ENCODE measurements at regions not wholly inside any gene's neighbourhood (a gene's known extent, or its start where the extent isn't known, plus 50 kb on each side); places are given as distances from the start of the nearest gene placed in this dataset.

DNA sequence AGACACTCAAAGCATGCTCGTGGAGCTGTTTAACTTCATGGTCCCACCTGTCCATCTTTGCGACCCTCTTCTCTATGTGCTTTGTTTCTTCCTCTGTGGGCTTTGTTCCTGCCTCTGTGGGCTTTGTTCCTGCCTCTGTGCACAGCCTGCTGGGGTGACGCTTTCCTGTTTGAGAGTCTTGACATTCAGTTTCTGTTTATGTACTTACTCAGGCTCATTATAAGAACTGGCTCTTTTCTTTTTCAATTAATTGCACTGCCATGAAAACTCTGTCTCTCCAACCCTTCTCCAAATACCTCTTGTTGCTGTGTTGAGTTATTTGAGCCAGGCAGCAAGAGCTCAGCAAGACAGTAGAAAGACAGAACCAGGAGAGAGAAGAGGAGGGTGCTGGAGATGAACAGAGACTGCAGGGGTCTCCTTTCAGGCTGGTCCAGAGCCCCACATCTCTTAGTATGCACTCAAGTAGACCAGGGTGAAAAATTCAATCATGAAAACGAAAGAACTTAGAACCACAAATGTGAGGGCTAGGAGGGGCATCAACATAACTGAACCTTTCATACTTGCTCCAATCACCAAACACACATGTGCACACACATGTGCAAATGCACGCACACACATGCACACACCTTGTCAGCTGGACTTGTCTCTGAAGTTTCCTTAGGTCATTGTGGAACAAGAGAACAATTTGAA lies 88.3 kb upstream of the SGIP1 start:
- TF ChIP-seq, protein P1, sequence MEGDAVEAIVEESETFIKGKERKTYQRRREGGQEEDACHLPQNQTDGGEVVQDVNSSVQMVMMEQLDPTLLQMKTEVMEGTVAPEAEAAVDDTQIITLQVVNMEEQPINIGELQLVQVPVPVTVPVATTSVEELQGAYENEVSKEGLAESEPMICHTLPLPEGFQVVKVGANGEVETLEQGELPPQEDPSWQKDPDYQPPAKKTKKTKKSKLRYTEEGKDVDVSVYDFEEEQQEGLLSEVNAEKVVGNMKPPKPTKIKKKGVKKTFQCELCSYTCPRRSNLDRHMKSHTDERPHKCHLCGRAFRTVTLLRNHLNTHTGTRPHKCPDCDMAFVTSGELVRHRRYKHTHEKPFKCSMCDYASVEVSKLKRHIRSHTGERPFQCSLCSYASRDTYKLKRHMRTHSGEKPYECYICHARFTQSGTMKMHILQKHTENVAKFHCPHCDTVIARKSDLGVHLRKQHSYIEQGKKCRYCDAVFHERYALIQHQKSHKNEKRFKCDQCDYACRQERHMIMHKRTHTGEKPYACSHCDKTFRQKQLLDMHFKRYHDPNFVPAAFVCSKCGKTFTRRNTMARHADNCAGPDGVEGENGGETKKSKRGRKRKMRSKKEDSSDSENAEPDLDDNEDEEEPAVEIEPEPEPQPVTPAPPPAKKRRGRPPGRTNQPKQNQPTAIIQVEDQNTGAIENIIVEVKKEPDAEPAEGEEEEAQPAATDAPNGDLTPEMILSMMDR (conservative IDR thresholded peaks at IDR 0.05; ENCODE audit: low read length): no peak
- no peak for TF ChIP-seq EZH2phosphoT487 (IDR thresholded peaks at IDR 0.05; ENCODE audit: borderline replicate concordance, low read depth, low read length)
